ENCODE measurements at regions not wholly inside any gene's neighbourhood (a gene's known extent, or its start where the extent isn't known, plus 50 kb on each side); places are given as distances from the start of the nearest gene placed in this dataset.

GRCh38 chr5:8660133-8660893 lies 791.4 kb downstream of the MTRR start:
- TF ChIP-seq POLR2AphosphoS5 (IDR thresholded peaks at IDR 0.05) (no peak), POLR2A (IDR thresholded peaks at IDR 0.05) (no peak), CTCF (IDR thresholded peaks at IDR 0.05 in 8 of 11, conservative IDR thresholded peaks at IDR 0.05 in 3 of 11) (no peak)
